Stromal cell of bone marrow (primary cell): ENCODE measurements at regions not wholly inside any gene's neighbourhood (a gene's known extent, or its start where the extent isn't known, plus 50 kb on each side); places are given as distances from the start of the nearest gene placed in this dataset.
"Not testable (repeated sequence)": the region's sequence is repeated elsewhere in the genome, so short reads cannot be mapped to it uniquely, and the experiment has no call there.

Experiments used
- DNase-seq: peaks from one replicate; pipeline ENCODE4 v3.0.0-alpha.2; 2012; ENCODE audit warnings: low read depth

DNA sequence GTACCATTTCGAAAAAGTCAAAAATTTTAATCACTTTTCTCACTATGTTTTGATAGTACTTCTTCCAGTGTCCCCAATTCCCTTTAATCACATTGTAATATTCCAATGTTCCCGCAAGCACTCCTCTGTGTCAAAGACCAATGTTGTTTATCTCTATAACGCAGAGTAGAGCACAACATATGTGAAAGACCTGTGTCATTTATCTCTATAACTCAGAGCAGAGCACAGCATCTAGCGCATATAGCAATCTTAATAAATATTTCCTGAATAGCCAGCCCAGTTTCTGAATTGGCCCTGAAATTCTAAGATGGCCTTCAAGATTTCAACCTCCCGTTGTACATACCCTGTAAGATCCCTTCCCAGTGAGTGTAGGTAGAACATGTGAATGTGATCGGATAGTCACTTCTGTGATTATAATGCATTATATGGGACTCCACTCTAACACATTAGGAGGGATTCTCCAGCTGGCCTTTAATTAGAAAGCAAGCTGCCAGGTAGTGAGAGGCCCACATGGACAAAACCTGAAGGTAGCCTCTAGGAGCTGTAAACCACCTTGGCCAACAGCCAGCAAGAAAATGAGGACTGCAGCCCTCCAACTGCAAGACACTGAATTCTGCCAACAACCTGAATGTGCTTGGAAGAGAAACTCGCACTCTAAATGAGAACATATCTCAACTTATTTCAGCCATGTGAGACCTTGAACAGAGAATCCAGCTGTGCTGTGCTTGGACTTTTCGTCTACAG is 238.8 kb upstream of the SYT10 start:
- no peak for DNase-seq

DNA sequence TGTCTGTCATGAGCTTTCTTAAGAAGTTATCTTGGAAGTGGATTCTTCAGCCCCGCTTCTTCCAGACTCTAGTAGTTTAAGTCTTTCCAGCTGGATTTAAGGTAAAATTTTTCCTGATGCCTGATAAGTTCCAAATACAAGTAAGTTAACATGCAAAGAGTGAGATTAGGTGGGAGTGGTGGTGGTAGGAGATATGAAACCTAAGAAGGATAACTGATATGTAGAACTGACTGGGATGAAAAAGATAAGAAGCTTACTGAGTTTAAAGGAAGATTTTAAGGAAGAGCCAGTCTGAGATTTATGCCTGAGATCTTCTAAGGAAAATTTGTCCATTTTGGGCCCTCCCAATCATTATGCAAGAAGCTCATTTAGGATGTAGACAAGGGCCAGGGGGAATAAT is 250.9 kb upstream of the SYT10 start:
- DNase-seq: no peak

DNA sequence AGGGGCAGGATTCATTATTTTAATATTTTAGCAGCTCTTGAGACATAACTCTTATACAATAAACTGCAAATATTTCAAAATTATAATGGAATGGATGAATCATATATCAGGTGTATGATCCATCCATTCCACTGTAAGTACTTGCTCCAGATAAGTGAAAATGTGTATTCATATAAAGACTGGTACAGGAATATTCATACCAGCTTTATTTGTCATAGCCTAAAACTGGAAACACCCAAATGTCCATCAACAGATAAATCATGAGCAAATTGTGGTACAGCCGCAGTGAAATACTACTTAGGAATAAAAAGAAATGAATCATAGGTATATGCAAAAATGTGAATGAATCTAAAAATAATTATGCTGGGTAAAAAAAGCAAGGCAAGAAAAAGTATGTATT is 263.6 kb upstream of the SYT10 start:
- no peak for DNase-seq

DNA sequence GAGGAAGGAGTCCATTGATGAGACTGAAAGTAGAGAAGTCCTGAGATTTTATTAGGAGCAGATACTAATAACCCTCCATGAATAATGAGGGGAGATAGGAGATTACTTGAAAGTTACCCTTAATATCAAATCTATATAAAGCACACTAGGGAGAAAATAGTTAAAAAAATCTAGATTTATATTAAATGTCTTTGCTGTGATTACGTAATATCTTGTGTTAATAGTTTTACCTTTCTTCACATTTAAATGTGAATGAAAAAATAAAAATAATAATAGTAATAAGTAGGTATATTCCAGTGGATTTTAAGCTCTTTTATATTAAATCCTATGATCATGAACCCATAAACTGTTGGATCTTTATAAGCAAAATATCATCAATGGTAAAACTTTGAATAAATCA is 267.3 kb upstream of the SYT10 start:
- DNase-seq: no peak

DNA sequence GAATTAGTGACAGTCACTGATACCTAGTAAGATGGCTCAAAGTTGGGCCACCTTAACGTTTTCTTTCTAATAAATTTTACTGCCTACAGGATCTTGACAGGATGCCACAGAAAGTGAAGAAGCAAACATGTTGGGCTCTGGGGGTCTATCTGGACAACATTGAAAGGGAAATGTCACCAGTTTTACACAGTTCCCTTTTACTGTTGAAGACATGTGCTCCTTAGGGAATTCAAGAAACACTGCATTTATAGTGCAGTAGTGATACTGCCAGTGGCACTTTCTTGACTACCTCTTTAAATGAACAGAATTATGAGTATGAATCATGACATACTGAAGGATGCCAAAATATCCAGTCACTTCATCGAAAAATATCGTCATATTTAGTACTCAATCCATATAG is 269.3 kb upstream of the SYT10 start:
- no peak for DNase-seq

DNA sequence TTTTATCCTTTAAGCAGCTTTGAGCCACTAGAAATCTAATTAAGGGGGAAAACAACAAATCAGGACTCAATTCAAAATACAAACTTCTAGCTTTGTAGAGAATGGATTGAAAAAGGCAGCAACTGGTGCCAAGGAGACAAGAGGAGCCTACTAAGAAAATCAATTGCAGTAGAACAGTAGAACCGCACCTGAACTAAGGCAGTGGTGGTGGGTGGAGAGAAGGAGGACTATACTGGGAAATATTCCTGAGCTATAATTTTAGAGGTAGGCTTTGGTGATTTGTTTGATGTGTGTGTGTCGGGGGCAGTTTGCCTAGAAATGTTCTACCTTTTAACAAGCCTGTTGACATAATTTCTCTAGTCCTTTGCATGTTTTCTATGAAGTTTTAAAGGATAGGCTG is 270.9 kb upstream of the SYT10 start:
- DNase-seq: no peak

DNA sequence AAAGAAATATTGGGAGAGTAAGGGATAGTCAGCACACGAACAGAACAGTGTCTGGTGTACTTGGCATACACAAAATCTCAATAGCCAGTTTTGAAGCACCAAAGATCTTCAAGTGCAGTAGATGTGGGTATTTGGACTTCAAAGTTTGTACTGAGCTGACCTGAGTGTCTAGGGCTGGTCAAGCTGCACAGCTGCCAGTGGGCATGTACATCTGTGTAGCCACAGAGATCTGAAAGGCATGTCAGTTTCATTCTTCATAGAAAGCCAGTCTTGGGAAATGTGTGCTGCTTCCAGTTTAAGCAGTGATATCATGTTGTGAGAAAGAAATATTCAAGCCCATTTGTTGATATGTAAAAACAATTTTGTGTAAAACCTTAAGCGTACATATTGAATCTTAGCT is 279.0 kb upstream of the SYT10 start:
- DNase-seq: no peak

DNA sequence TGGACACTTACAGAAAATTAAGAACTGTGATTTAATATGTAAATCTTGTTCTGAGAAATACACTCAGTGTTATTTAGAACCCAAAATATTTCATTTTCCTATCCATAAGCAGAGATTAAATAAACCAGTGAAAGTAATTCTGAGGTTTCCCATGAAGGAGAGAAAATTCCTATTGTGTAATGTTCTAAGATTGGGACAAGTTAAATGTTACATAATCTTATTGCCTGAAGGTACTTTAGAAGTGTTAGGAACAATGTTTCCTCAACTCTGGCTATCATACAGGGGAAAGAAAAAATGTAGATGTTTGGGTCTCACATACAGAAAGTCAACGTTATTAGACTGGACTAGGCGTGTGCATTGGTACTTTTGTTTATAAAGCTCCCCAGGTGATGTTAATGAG is 281.9 kb upstream of the SYT10 start:
- no peak for DNase-seq

DNA sequence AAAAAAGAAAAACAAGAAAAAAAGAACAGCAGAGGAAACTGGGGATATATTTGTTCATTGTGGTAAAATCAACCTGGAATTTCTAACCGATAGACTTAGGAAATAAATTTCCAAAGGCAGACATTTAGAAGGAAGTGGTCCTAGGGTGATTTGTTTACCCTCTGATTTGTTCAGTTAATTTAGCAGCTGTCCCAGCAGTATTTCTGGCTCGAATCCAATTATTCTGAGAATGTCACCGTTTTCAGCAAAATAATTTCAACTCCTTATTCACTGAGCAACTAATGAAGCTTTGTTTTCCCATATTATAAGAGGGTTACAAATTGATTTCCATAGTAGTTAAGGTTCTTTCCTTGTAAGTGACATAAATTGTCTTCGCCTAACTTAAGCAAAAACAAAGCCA is 285.2 kb upstream of the SYT10 start:
- no peak for DNase-seq

DNA sequence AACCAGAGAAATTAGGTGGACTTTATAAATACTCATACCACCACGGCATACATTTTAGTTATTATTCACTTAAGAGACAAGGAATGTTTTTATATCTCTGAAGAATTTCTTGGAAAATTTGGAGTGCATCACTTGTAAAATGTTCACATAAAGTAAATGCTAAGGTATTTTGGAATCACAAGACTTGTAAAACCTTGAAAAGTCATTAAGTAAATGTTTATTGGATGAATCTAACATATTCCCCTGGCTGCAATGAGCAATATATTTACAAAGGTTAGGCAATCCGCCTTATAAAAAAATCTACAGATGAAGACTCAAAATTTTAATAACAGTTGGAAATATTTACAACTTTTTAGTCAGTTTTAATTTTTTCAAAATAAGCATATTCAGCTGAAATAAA is 287.4 kb upstream of the ALG10 start:
- DNase-seq: no peak

DNA sequence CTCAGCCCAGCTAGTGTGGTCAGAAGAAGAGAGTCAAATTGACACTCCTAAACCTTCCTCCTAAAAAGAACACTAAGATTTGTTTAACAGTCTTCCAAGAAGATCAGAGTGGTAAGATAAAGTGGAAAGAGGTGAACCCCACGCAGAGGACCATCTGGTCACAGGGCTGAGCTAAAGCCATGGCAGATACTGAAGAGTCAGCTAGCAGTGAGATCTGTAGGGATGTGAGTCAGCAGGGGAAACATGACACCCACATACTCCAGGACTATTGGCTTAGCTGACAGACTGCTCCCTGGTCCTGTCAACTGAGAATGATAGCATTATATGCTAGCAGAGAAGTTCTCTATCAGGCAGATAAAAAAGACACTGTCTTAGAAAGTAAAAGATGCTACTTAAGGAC is 269.4 kb upstream of the ALG10 start:
- no peak for DNase-seq

DNA sequence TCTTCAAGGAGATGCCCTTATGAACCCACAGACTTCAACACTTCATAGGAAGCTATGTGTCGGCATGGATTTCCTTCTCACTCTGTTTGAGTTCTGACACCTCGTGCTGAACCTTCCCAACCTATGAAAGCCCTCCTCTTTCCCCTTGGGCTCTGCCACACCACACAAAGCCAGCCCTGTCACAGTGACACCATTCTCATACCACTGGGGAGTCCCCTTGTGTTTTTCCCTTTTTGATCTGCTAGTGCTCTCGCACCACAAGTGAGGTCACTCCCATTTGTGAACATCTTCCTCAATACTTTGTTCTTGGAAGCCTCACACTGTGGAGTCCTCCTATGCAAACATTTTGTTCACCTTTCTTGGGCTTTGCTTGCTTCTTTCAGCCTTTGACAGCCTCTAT is 264.6 kb upstream of the ALG10 start:
- DNase-seq: no peak

DNA sequence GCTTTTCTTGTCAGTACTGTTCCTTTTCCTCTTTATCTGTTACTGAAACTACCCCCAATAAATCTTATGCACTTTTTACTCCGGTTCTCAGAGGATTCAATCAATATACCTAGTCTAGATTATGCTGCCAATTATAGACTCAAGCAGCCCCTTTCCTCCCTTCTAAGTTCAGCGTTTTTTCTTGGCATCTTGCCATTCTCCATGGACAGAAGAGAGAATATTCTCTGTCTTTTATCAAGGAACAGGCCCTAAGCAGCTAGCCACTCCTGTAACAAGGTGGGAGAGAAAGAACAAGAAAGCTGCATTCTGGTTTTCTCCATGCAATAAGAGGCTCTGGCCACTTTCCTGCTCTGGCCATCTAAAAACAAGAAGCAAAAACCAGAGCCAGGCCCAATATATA is 263.0 kb upstream of the ALG10 start:
- no peak for DNase-seq

DNA sequence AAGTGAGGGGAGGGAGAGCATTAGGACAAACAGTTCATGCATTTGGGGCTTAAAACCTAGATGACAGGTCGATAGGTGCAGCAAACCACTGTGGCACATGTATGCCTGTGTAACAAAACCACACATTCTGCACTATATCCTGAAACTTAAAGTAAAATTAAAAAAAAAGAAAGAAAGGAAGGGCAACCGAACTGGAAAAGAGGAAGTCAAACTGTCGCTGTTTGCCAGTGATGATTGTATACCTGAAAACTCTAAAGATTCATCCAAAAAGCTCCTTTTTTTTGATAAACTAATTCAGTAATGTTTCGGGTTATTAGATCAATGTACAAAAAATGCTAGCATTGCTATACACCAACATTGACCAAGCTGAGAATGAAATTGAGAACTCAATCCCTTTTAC is 259.0 kb upstream of the ALG10 start:
- no peak for DNase-seq

DNA sequence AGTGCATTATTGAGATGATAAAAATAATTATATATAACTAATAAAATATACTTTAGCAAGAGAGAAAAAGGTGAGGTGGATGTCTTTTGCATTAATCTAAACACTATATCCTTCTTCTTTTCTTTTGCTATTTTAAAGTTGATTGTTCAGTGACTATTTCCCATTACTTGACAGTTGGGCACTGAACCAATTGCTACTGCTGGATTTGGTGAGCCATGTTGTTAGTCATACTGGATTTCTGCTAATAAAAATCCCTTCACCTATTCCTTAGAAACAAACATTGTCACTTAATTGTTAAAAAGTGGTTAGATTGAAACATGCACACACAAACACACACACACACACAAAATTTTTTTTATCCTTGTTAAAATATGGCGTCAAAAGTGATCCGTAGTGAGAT is 251.6 kb upstream of the ALG10 start:
- no peak for DNase-seq

DNA sequence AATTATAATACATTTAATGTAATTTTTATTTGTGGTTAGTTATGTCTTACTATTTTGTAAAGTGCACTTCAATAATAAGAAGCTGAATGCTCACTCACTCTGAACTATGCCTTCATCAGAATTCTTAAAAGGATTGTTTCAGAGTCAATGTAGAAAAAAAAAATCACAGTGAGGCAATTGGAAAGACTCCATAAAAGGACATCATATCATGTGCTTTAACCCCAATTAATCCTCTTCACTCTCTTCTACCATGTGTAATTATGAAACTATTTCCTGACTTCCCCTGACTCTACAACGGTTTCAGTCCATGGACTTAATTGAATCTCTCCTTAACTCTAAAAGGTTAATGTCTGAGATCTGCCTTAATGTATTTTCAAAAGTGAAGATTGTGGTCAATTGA is 250.4 kb upstream of the ALG10 start:
- no peak for DNase-seq

DNA sequence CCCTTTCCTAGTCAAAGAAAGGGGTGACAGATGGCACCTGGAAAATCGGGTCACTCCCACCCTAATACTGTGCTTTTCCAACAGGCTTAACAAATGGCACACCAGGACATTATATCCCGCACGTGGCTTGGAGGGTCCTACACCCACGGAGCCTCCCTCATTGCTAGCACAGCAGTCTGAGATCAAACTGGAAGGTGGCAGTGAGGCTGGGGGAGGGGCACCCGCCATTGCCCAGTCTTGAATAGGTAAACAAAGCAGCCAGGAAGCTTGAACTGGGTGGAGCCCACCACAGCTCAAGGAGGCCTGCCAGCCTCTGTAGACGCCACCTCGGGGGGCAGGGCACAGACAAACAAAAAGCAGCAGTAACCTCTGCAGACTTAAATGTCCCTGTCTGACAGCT is 249.2 kb upstream of the ALG10 start:
- DNase-seq: not testable (repeated sequence)

DNA sequence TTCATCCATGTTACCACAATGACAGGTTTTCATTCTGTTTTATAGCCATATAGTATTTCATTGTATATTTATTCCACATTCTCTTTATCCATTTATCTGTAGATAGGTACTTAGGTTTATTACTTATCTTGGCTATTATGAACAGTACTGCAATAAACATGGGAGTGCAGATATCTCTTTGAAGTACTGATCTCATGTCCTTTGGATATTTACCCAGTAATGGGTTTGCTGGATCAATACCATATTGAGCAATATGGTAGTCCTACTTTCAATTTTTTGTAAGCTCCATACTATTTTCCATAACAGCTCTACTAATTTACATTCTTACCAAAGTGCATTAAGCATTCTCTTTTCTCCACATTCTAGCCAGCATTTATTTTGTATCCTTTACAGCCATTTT is 235.8 kb upstream of the ALG10 start:
- no peak for DNase-seq

DNA sequence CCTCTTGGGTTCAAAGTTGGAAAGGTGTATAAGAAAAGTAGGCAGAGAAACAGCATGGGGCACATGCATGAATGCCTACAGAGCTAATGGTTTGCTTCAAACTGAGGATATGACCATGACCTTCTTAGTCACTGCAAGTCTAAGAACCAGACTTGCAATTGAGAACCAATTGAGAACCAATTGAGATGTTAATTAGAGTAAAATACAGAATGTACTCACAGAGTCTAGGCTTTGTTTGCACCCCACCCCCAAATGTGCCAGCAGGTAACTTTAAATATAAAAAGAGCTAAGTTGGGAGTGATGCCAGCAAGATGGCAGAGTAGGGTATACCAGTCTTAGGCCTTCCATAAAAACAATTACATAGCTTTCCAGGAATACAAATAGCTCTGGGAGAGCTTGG is 227.3 kb upstream of the ALG10 start:
- no peak for DNase-seq

DNA sequence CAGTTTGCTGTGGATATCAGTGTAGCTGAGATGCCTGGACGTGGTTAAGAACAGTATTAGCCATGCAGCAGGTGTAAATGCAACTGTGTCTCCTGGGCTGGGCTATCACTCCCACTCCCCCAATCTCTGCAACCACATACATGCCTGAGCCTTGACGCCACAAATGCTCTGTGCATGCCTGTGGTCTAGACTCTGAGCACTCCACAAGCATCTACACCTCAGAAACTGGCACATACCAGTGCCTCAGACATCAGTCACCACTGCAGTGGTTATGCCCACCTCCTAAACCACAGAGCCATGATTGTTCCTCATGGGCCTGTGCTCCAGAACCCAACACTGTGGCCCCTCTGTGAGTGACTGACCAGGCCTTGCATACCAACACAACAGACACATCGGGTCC is 226.8 kb upstream of the ALG10 start:
- DNase-seq: no peak

DNA sequence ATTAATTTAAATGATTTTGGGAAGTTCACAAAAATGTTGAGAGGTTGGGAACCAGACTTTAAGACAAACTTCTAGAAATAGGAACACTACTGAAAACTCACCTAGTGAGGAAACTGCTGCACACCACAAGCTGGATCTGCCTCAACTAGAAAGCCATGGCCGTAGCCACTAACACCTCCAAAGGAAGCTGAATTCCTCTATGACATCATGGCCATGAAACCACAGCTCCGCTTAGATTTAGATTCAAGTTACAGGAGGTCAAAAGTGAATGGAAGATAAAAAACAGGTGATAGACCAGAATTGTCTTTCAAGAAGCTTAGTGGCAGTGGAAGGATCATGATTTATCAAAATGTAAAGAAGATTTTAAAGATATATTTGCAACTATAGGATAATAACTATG is 208.8 kb upstream of the ALG10 start:
- no peak for DNase-seq

DNA sequence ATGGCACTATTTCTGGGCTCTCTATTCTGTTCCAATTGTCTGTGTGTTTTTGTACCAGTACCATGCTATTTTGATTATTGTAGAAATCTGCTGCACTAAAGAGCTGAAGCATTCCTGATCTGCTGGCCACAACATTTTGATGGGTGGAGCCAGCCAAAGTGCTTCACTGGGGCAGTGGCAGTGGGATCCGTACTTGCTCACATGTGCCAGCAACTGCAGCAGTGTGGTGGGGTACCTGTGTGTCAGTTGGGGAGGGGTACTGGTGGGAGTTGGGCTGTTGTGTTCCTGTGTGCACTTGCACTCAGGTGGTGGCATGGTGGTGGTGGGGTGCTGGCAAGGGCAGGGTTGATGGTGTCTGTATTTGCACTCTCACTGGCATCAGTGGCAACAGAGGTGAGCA is 204.6 kb upstream of the ALG10 start:
- no peak for DNase-seq

DNA sequence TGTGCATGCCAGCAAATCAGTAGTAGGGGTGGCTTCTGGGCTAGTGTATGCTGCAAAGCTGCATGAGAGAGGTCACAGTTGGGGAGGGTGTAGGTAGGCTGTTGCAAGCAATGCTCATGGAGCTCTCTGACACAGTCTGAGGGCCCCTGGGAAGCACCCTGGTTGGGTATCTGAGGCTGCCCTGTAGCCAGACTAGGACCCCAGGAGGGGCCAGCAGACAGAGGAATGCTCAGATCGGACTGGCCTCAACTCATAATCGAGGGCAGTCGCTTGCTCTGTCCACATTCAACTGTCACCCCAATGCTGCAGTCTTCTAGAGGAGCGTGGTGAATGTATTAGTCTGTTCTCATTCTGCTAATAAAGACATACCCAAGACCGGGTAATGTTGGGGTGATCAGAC is 204.0 kb upstream of the ALG10 start:
- no peak for DNase-seq

DNA sequence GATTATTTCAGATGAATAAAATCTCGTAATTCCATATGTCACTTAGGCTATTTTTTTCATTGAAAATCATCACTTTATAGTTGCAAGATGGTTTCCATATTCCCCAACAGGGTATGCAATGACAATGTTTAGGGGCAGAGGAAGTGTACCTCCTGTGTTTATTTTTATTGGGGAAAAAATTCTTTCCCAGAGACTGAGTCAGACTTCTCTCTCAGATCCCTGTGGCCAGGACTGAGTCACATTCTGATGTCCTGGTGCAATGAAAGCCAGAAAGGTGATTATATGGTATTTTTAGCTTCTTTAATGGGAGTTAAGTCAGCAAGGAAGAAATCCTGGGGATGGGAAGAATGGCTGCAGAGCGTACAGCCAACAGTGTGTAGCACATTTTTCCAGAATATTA is 196.9 kb upstream of the ALG10 start:
- no peak for DNase-seq
